HepG2 (cell line): ENCODE measurements at regions not wholly inside any gene's neighbourhood (a gene's known extent, or its start where the extent isn't known, plus 50 kb on each side); places are given as distances from the start of the nearest gene placed in this dataset.

Experiments
- ATAC-seq: fragments of 200-7000 bp; cut with Tn5 transposase; 3 replicates; pipeline ENCODE4 v1.9.1; 2020; ENCODE audit warnings: mild to moderate bottlenecking, moderate library complexity
- BruUV-seq: library from RNA; stranded (reverse); fragments of 400-500 nt; replicated peaks from 2 replicates; lab custom pipeline; 2021; lab: Mats Ljungman, UMichigan
- CTCF ChIA-PET: fragments of 300-600 bp; formaldehyde crosslinking; extraction: SDS; loops from one replicate; lab custom pipeline; 2021; ENCODE audit warnings: low total read pairs, inconsistent platforms, low intra/inter-chr PET ratio; lab: Yijun Ruan, JAX
- POLR2A ChIA-PET: fragments of 350-600 bp; sonication (Branson Sonifier 250); formaldehyde crosslinking; loops from one replicate; lab custom pipeline; 2020; ENCODE audit warnings: antibody characterized with exemption, inconsistent platforms; lab: Yijun Ruan, JAX
- DNase-seq: peaks from one replicate; pipeline ENCODE4 v3.0.0-alpha.2; 2015; ENCODE audit warnings: low spot score
- FAIRE-seq: peaks from 3 replicates; lab custom pipeline; 2011; peaks lifted over from hg19 to GRCh38; lab: Jason Lieb, UNC
- H2AFZ ChIP-seq: one replicate; pipeline ENCODE4 v1.6.1; 2011; ENCODE audit warnings: low read length, inconsistent platforms
- H3K27ac ChIP-seq: fragments of 300-600 bp; 3 replicates; pipeline ENCODE4 v1.8.0; 2011; ENCODE audit warnings: mixed run types, mild to moderate bottlenecking, mixed read lengths, low read length, inconsistent platforms; ENCODE audit not compliant: insufficient read depth; ENCODE audit errors: extremely low read length
- H3K27me3 ChIP-seq, 2 experiments: fragments of 200-600 bp in 1 of 2; 2 replicates in 1 of 2; 3 replicates in 1 of 2; pipeline versions ENCODE4 v1.6.0 to v1.8.0; 2011; ENCODE audit warnings: low read length in 2 of 2, mild to moderate bottlenecking in 2 of 2, moderate library complexity in 2 of 2, inconsistent platforms in 1 of 2; ENCODE audit not compliant: insufficient read depth in 2 of 2, control insufficient read depth in 1 of 2
- H3K36me3 ChIP-seq, 2 experiments: fragments of 200-600 bp in 1 of 2; replicated peaks in 1 of 2; 2 replicates in 1 of 2; 3 replicates in 1 of 2; pipeline versions ENCODE4 v1.5.1 to v1.8.0; 2011; ENCODE audit warnings: low read length in 2 of 2, inconsistent platforms in 1 of 2; ENCODE audit not compliant: insufficient read depth in 2 of 2, control insufficient read depth in 1 of 2
- H3K4me1 ChIP-seq: 2 replicates; pipeline ENCODE4 v1.5.1; 2012; ENCODE audit warnings: low read length, inconsistent platforms; ENCODE audit not compliant: insufficient read depth
- H3K4me2 ChIP-seq: 2 replicates; pipeline ENCODE4 v1.6.0; 2011; ENCODE audit warnings: low read depth, low read length, inconsistent platforms
- H3K4me3 ChIP-seq, 3 experiments: fragments of 200-600 bp in 1 of 3; sonication (generic), shearing (Covaris generic) in 1 of 3; replicated peaks in 1 of 3; 2 replicates each; pipeline ENCODE4 v1.5.1; 2011 to 2016; ENCODE audit warnings: low read length in 3 of 3, inconsistent platforms in 2 of 3, low read depth in 2 of 3, mild to moderate bottlenecking in 2 of 3, control low read depth in 1 of 3, mixed read lengths in 1 of 3; ENCODE audit not compliant: insufficient read depth in 1 of 3
- H3K79me2 ChIP-seq: one replicate; pipeline ENCODE4 v1.6.1; 2011; ENCODE audit warnings: low read length, inconsistent platforms; ENCODE audit not compliant: insufficient read depth
- H3K9ac ChIP-seq: 2 replicates; pipeline ENCODE4 v1.6.0; 2011; ENCODE audit warnings: mild to moderate bottlenecking, low read depth, low read length, inconsistent platforms; ENCODE audit not compliant: insufficient read depth
- H3K9me3 ChIP-seq: 2 replicates; pipeline ENCODE4 v1.5.1; 2012; ENCODE audit warnings: mild to moderate bottlenecking, low read length
- H4K20me1 ChIP-seq: 2 replicates; pipeline ENCODE4 v1.6.0; 2011; ENCODE audit warnings: inconsistent platforms, mild to moderate bottlenecking, low read length, moderate library complexity; ENCODE audit not compliant: insufficient read depth
- CHD2 ChIP-seq: IDR thresholded peaks from 2 replicates; pipeline ENCODE4 v1.6.1; 2011; ENCODE audit warnings: low read depth, low read length, improper control_type of control experiment
- GPN1 ChIP-seq: sonication (generic); formaldehyde crosslinking; IDR thresholded peaks from 2 replicates; pipeline ENCODE4 v1.5.1; 2020; ENCODE audit warnings: missing genetic modification reagents, borderline replicate concordance
- KAT2B ChIP-seq: fragments of 150-350 bp; IDR thresholded peaks from 2 replicates; pipeline ENCODE4 v1.6.1; 2014; ENCODE audit warnings: low read depth, low read length, borderline replicate concordance
- NR1H2 ChIP-seq: sonication (generic); formaldehyde crosslinking; IDR thresholded peaks from 2 replicates; pipeline ENCODE4 v1.8.1; 2022; ENCODE audit warnings: low read depth, missing genetic modification reagents, borderline replicate concordance
- POLR2AphosphoS2 ChIP-seq: IDR thresholded peaks from 2 replicates; pipeline ENCODE4 v1.6.1; 2011; ENCODE audit warnings: low read depth, low read length, improper control_type of control experiment
- REL ChIP-seq: sonication (generic); formaldehyde crosslinking; conservative IDR thresholded peaks from 2 replicates; pipeline ENCODE4 v1.8.0; 2022; ENCODE audit warnings: mild to moderate bottlenecking, missing genetic modification reagents, moderate library complexity
- U2AF1 ChIP-seq: fragments of 200-400 bp; formaldehyde crosslinking; optimal IDR thresholded peaks from 2 replicates; pipeline ENCODE3; 2017; ENCODE audit warnings: mild to moderate bottlenecking, low read depth, low read length
- ZNF17 ChIP-seq: sonication (generic); formaldehyde crosslinking; IDR thresholded peaks from 2 replicates; pipeline ENCODE4 v1.5.0; 2020; ENCODE audit warnings: mild to moderate bottlenecking, missing genetic modification reagents
- ZNF629 ChIP-seq: sonication (generic); formaldehyde crosslinking; conservative IDR thresholded peaks from 2 replicates; pipeline ENCODE4 v1.5.0; 2020; ENCODE audit warnings: missing genetic modification reagents
- WGBS: methylation state at CpG from one replicate; pipeline ENCODE4 v1.1.6; 2017; ENCODE audit warnings: low lambda C conversion rate; 5-methylcytosine and 5-hydroxymethylcytosine counted together
- in situ Hi-C: cut with HindIII; loops from 2 replicates; pipeline ENCODE4 v1.10.0; 2017; ENCODE audit warnings: low pct_unique_long_range_greater_than_20kb; ENCODE audit not compliant: extremely low pct_ligation_motif_present
- intact Hi-C: fragments of 100-400 bp; cut with micrococcal nuclease; formaldehyde crosslinking; loops from one replicate; pipeline ENCODE4 v1.10.0; 2022; ENCODE audit not compliant: unreplicated experiment
- TF ChIP-seq, protein P1 (sequence below): sonication (generic); formaldehyde crosslinking; IDR thresholded peaks from 2 replicates; pipeline ENCODE4 v1.5.0; 2020; ENCODE audit warnings: mild to moderate bottlenecking, missing genetic modification reagents
- TF ChIP-seq, protein P2 (sequence below): sonication (generic); formaldehyde crosslinking; IDR thresholded peaks from 2 replicates; pipeline ENCODE4 v1.5.0; 2020; ENCODE audit warnings: missing genetic modification reagents
- TF ChIP-seq, protein P3 (sequence below): sonication (generic); formaldehyde crosslinking; IDR thresholded peaks from 2 replicates; pipeline ENCODE4 v1.4.0; 2020; ENCODE audit warnings: missing genetic modification reagents
- TF ChIP-seq, protein P4 (sequence below), 2 experiments: IDR thresholded peaks; 2 replicates each; pipeline ENCODE4 v1.6.1; 2011 to 2012; ENCODE audit warnings: low read length in 2 of 2, borderline replicate concordance in 1 of 2, low read depth in 1 of 2, mild to moderate bottlenecking in 1 of 2, moderate library complexity in 1 of 2
- TF ChIP-seq, protein P5 (sequence below): sonication (generic); formaldehyde crosslinking; IDR thresholded peaks from 2 replicates; pipeline ENCODE4 v1.8.1; 2023; ENCODE audit warnings: mild to moderate bottlenecking, moderate library complexity, missing genetic modification reagents

DNA sequence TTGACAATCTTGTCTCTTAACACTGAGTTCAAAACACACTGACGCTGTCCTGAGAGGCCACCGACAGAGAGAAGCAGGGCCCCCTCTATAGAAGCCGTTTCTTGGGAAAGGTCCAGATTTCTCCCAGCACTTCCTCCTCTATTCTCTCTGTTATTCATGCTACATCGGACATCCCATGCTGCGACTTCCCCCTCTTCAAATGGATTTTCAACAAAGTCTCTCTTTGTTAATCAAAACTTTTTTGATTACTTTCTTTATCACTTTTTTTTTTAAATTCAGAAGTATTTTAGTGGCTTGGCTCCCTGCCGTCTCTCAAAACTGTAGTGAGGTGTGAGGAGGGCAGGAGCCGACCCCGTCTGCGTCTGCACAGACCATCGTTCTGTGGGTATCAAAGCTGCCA, 298.9 kb upstream of the PITRM1 start:
- Histone ChIP-seq H3K27ac (no peak overlapping the region), H3K4me3 (no peak overlapping the region), H3K79me2 (no peaks in the 10 kb centered on the region), H3K27me3 (peaks cover 0 to 37% of the 10 kb centered on the region in 2 experiments; a peak in 2 of 5 replicates), H3K36me3 (no peaks in the 10 kb centered on the region), H3K9ac (no peak overlapping the region), H2AFZ (no peak overlapping the region), H3K4me2 (no peak overlapping the region), H3K9me3 (no peaks in the 10 kb centered on the region), H4K20me1 (no peaks in the 10 kb centered on the region), H3K4me1 (no peaks in the 10 kb centered on the region)
- ATAC-seq (no peak), DNase-seq (no peak), FAIRE-seq (no peak)
- WGBS, result 54% methylated on average over 10 of the region's 10 CpGs
- ChIA-PET POLR2A (no interaction called here), CTCF (no interaction called here)
- intact Hi-C loops (no loop called here), in situ Hi-C loops (no loop called here)
- BruUV-seq, result no TSS peak
- TF ChIP-seq POLR2AphosphoS2 (no peak), ZNF17 (CRISPR knock-in tag) (no peak), GPN1 (CRISPR knock-in tag) (no peak), ZNF629 (CRISPR knock-in tag) (no peak), CHD2 (no peak), KAT2B (no peak), U2AF1 (no peak), REL (no peak), NR1H2 (CRISPR knock-in tag) (no peak)
- TF ChIP-seq, protein P1, sequence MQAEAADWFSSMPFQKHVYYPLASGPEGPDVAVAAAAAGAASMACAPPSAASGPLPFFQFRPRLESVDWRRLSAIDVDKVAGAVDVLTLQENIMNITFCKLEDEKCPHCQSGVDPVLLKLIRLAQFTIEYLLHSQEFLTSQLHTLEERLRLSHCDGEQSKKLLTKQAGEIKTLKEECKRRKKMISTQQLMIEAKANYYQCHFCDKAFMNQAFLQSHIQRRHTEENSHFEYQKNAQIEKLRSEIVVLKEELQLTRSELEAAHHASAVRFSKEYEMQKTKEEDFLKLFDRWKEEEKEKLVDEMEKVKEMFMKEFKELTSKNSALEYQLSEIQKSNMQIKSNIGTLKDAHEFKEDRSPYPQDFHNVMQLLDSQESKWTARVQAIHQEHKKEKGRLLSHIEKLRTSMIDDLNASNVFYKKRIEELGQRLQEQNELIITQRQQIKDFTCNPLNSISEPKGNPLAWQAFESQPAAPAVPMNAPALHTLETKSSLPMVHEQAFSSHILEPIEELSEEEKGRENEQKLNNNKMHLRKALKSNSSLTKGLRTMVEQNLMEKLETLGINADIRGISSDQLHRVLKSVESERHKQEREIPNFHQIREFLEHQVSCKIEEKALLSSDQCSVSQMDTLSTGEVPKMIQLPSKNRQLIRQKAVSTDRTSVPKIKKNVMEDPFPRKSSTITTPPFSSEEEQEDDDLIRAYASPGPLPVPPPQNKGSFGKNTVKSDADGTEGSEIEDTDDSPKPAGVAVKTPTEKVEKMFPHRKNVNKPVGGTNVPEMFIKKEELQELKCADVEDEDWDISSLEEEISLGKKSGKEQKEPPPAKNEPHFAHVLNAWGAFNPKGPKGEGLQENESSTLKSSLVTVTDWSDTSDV (CRISPR knock-in tag), result no peak
- TF ChIP-seq, protein P2, sequence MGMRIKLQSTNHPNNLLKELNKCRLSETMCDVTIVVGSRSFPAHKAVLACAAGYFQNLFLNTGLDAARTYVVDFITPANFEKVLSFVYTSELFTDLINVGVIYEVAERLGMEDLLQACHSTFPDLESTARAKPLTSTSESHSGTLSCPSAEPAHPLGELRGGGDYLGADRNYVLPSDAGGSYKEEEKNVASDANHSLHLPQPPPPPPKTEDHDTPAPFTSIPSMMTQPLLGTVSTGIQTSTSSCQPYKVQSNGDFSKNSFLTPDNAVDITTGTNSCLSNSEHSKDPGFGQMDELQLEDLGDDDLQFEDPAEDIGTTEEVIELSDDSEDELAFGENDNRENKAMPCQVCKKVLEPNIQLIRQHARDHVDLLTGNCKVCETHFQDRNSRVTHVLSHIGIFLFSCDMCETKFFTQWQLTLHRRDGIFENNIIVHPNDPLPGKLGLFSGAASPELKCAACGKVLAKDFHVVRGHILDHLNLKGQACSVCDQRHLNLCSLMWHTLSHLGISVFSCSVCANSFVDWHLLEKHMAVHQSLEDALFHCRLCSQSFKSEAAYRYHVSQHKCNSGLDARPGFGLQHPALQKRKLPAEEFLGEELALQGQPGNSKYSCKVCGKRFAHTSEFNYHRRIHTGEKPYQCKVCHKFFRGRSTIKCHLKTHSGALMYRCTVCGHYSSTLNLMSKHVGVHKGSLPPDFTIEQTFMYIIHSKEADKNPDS (CRISPR knock-in tag), result no peak
- TF ChIP-seq, protein P3, sequence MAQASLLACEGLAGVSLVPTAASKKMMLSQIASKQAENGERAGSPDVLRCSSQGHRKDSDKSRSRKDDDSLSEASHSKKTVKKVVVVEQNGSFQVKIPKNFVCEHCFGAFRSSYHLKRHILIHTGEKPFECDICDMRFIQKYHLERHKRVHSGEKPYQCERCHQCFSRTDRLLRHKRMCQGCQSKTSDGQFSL (CRISPR knock-in tag), result no peak
- TF ChIP-seq, protein P4, sequence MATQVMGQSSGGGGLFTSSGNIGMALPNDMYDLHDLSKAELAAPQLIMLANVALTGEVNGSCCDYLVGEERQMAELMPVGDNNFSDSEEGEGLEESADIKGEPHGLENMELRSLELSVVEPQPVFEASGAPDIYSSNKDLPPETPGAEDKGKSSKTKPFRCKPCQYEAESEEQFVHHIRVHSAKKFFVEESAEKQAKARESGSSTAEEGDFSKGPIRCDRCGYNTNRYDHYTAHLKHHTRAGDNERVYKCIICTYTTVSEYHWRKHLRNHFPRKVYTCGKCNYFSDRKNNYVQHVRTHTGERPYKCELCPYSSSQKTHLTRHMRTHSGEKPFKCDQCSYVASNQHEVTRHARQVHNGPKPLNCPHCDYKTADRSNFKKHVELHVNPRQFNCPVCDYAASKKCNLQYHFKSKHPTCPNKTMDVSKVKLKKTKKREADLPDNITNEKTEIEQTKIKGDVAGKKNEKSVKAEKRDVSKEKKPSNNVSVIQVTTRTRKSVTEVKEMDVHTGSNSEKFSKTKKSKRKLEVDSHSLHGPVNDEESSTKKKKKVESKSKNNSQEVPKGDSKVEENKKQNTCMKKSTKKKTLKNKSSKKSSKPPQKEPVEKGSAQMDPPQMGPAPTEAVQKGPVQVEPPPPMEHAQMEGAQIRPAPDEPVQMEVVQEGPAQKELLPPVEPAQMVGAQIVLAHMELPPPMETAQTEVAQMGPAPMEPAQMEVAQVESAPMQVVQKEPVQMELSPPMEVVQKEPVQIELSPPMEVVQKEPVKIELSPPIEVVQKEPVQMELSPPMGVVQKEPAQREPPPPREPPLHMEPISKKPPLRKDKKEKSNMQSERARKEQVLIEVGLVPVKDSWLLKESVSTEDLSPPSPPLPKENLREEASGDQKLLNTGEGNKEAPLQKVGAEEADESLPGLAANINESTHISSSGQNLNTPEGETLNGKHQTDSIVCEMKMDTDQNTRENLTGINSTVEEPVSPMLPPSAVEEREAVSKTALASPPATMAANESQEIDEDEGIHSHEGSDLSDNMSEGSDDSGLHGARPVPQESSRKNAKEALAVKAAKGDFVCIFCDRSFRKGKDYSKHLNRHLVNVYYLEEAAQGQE (IDR thresholded peaks at IDR 0.05; ENCODE audit: borderline replicate concordance in 1 of 2, low read depth in 1 of 2, low read length in 2 of 2), result no peak
- TF ChIP-seq, protein P5, sequence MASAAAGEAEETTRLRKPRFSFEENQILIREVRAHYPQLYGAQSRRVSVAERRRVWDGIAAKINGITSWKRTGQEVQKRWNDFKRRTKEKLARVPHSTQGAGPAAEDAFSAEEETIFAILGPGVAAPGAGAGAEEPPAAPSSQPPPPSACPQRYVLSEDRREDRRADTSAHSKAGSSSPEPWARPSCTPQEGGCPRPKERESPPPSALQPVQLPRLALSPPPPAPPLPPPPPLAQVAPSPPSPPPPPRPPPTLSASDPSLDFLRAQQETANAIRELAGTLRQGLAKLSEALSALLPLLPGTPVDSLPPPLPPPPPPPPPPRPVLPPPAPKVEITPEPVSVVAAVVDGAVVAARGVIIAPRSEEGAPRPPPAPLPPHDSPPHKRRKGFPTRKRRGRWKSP (CRISPR knock-in tag), result no peak
